Activated CD4-positive, CD25-positive, alpha-beta regulatory T cell (primary cell): ENCODE measurements at regions not wholly inside any gene's neighbourhood (a gene's known extent, or its start where the extent isn't known, plus 50 kb on each side); places are given as distances from the start of the nearest gene placed in this dataset.
"Not testable (repeated sequence)": the region's sequence is repeated elsewhere in the genome, so short reads cannot be mapped to it uniquely, and the experiment has no call there.

Source experiments
- DNase-seq, 4 experiments: peaks; one replicate each; lab custom pipeline; 2025; lab: John Stamatoyannopoulos, UW

DNA sequence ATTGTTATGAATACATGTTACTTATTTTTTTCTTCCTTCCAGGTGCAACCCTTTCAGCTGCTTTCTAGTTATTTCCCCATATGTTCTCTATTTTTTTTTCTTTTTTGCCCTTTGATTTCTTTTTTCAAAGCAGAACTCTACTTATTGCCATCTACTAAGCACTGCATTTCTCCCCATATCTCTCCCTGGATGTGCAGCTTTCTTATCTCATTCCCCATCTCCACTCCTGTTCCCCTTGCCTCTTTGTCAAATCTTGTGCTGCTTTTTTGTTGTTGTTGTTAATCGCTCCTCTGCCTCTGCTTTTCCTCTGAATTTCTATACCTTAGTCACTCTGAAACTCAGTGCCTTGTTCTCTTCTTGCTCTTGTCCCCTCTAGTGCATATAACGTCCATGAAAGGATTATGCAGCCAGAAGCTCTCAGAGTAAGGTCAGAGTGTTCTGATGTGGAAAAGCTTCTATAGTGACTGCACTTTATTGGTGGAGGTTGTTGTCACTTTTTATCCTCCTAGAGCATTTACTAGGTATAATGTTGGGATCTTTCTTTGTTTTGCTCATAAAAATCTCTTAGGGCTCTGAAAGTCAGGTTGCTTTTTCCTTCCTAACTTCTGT lies 51.1 kb upstream of the JADE1 start:
- no peak for DNase-seq

DNA sequence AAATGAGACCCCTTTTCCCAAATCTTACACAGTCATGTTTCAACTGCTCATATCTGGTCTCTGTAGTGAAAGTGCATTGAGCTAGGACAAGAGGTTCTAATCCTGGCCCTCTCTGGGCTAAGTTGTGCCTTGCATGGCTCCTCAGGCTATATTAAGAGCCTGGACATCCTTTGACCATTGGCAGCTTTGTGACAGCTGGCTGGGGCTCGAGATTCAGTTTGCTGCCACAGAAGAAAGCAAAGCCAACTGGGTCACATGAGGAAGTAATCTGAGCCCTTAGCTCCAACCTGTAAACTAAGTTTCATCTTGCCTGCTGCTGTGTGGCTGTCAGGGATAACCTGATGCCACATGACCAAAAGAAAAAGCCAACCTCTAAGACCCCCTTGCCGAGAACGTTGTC lies 51.8 kb upstream of the JADE1 start:
- DNase-seq: no peak

DNA sequence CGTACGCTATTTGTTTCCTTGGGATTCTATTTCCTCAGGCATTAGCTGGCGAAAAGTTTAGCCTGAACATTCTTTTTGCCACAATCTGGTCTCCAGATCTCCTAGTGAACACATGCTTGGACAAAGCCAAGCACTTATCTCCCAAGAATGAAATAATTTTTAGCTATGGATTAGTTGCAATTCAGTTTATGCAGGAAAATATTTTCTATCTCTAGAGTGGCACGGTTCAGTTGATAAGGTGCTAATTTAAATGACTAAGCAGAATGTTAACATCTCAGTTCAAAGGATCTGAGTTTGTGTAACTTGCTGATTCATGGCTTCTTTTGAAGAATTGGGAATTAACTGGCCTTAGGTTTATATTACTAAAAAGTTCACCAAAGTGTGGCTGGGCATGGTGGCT lies 58.1 kb upstream of the JADE1 start:
- DNase-seq: no peak

DNA sequence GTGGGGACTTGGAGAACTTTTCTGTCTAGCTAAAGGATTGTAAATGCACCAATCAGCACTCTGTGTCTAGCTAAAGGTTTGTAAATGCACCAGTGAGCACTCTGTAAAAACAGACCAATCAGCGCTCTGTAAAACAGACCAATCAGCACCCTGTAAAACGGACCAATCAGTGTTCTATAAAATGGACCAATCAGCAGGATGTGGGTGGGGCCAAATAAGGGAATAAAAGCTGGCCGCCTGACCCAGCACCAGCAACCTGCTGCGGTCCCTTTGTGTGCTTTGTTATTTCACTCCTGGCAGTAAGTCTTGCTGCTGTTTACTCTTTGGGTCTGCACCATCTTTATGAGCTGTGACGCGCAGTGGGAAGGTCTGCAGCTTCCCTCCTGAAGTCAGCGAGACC lies 67.8 kb upstream of the JADE1 start:
- not testable (repeated sequence) for DNase-seq

DNA sequence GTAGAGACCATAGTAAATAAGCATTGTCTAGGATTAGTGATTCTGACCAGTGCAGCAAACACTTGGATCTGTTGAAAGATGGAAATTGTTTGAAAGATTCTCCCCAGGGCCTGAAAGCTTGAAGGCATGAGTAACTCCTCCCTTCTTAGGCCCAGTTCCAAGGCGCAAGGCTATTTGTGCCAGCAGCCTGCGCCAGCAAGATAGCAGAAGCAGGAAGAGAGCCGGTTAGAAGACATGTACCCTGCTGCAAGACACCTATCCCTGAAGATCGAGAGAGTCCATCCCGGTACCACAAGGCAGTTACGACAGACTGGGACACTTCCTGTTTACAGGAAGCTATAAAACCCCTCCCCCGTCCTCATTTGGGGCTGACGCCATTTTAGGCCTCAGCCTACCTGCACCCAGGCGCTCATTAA lies 72.4 kb upstream of the JADE1 start:
- no peak for DNase-seq

DNA sequence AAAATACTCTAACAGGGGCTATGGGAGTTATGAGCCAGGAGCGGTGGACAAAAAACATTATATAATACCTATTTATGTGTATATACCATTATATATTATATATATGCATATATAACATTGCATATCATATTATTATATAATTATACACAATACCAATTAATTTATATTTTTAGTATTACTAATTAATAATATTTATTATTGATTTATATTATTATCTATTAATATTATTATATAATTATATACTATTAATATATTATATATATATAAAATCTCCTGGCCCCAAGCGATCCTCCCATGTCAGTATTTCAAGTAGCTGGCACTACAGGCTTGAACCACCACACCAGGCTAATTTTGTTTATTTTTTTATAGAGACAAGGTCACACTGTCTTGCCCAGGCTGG lies 73.8 kb upstream of the JADE1 start:
- DNase-seq: no peak

DNA sequence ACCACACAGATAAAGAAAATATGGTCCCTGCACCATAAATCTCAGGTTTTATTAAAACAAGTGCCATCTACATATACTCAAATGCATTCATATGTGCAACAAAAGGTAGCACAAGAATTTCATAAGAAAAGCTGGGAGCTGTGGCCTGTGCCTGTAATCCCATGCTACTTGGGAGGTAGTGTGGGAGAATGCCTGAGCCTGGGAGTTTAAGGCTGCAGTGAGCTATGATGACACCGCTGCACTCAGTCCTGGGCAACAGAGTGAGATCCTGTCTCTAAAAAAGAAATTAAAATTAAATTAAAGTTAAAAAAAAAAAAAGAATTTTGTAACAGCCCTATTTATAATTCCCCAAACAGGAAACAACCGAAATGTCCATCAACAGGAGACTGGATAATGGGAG lies 81.3 kb upstream of the JADE1 start:
- DNase-seq: no peak

DNA sequence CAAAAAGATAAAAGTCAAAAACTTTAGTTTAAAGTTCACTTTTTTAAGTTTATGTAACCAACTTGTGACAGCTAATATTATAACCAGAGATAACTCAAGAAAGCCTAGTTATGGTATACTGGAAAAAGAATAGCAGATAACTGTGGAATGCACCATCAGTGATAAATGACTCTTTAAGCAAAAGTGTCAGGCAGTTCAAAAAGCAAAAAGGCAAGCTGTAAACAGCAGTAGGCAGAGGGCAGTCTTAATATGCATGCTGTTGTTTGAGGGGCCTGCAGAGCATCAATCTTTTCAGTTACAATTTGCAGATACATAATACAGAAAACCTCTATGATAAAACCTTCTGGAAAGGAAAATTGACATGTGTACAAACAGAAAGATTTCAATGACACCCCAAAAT lies 81.8 kb upstream of the JADE1 start:
- no peak for DNase-seq

DNA sequence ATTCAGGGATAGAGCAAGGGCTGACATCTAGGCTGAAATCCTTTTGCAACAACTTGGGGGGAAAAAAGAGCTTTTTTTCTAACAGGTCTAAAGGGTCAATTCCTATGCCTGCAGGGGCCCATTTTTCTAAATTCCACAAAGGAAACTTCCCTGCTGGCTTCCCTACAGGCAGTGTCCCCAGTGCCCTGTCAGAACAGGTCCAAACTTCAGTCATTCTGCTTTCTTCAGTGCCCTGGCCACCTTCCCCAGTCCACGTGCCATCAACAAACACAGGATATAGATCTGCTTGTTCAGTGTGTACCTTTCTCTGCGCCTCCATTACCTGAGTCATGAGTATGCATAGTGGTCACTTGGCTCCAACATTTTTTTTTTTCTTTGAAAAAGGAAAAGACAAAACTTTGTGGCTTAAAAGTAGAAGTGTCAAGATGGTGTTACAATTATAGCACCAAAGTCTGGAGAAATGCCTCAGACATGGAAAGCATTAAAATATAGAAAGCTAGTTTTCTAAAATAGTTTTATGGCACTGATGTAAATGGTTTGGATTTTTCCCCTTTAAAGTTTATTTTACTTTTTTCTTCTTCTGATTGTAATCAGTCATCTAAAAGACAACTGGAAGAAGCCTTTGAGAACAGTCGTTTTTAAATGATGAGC lies 84.0 kb upstream of the JADE1 start:
- DNase-seq: no peak

DNA sequence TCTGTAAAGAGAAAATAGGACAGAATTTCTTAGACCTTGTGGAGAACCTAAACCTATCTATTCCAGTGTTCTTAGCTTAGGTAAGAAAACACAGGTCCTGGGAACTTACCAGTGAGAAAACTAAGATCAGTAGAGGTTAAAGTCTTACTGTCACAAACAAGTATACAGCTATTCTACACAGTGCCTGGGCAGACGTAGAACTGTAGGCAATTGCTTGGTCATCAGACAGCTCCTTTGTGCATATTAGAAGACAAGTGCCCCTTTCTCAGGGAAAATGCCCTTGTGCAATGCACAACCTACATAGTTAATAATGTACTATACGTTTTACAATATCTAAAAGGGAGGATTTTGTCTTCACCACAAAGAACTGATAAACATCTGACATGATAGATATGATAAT lies 86.6 kb upstream of the JADE1 start:
- DNase-seq: no peak

DNA sequence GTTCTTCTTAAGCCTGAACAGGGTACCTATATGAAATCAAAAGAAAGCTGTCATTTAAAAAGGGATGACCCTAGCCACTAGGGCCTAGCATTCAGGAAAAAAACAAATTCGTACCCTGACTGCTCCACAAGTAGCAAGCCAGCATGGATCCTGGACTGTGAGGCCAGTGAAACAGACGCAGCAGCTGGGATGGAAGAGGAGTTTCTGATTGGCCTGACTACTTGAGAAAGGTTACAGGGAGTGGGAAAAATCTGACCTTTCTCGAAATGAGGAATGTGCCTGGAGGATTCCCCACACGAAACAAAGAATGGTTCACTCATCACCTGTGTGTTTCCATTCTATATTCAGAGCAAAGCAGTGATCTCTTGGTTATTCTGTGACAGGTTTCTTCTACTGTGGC lies 87.6 kb upstream of the JADE1 start:
- DNase-seq: no peak

DNA sequence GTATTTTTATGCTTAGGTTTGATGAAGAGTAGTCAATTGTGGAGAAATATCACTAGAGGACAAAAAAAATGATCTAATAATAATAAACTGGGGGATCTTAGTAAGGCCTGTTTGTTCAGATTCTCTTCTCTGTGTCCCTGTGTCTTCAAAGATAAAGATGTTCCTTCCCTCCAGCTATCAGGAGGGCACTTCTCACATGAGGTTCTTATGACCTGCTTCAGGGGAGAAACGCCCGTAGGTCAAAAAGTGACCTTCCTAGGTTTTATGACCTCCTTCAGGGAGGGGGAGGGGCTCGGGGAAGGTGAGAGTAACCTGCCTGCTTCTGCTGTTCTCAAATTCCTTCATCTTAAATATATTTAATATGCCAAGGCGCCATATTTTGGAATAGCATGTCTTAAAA lies 89.2 kb upstream of the JADE1 start:
- no peak for DNase-seq

DNA sequence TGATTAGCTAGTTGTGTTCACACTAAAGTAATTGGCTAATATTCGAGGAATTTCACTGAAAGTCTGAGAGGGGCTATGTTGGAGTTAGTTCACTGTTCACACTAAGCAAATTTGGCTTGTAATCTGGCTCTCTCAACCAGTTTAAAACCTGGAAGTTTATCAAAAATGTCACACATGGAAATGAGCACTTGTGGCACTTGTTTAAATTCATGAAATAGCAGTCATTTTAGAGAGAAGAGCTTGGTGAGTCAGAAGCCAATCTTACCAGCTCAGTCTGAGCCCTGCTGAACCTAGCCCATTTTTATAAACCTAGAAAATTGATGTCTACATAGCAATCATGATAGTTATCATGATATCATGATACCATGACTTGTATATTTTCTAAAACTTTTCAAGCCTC lies 90.7 kb upstream of the JADE1 start:
- no peak for DNase-seq

DNA sequence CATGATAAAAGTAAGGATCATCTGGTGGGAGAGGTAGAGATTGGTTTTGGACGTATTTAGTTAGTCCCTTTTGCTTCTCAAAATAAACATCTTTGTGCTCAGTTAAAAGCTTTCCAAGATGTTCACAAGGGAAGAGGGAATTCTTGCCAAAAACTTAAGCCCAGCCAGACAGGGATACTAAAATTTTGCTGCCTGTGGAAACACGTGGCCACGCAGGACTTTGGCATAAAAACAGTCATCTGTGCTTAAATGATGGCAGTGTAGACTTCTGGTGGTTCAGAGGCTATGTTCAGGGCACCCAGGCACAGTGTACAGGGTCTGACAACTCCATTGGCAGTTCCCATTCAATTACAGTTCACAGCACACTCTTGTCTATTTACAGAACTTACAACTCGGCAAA lies 93.2 kb upstream of the JADE1 start:
- DNase-seq: no peak

DNA sequence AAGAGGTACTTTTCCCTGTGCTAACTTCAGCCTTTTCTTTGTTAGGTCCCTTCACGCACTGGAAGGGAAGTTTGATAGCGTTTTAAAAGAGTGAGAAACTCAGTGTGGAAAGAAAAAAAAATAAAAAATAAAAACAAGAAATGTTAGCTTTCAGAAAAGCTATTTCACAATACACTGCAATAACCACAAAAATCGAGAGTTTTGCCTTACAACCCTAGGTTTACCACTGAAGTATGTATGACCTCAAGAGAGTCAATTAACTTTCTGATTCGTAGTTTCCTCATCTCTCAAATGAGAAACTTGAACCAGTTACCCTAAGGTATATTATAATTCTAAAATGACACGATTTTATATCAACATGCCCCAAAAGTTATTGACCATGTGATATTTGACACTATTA lies 93.9 kb upstream of the JADE1 start:
- no peak for DNase-seq

DNA sequence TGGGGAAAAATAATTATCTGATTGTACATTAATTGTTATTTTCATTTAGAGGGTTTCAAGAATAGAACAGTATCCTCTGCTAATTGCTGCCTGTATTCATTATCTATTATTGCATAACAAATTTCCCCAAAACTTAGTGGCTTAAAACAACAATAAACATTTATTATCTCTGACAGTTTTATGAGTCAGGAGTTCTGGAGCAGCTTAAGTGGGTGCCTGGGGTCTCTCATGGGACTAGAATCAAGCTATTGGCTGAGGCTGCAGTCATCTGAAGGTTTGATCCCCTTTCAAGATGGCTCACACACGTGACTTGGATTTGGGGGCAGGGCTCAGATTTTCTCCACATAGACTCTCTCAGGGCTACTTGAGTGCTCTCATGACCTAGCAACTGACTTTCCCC lies 98.1 kb upstream of the JADE1 start:
- no peak for DNase-seq

DNA sequence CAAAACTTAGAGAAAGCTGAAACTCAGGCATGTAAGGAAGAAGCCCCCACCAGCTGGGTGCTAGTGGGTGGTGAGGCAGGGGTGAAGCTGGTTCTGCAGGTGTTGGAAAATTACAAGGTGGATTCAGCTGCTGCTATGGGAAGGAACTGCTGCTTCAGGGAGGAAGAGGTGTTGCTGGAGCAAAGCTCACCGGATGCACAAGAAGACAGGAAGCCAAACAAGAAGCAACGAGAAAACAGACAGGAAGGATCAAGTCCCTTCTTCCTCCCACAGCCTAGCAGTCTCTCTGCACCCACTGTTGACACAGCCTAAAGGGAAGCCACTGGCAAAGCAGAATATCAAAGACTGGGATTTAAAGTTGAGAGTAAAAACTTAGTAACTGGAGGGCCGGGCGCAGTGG lies 100.2 kb upstream of the JADE1 start:
- DNase-seq: no peak

DNA sequence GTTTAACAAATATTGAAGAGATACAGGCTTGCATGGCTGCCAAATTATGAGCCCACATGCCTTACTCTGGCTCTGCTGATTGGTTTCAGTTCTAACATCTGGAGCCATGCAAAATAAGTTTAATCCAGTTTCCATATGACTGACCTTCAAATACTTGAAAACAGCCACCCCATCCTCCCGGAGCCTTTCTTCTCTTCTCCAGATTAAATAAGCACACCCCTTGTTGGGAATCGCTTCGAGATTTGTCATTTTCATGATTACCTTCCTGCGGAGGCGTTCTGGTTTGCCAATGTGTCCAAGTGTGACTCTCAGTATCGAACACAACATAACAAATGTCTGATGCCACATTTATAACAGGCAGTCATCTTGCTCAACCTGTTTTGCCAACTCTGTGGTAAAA lies 101.6 kb upstream of the JADE1 start:
- DNase-seq: no peak

DNA sequence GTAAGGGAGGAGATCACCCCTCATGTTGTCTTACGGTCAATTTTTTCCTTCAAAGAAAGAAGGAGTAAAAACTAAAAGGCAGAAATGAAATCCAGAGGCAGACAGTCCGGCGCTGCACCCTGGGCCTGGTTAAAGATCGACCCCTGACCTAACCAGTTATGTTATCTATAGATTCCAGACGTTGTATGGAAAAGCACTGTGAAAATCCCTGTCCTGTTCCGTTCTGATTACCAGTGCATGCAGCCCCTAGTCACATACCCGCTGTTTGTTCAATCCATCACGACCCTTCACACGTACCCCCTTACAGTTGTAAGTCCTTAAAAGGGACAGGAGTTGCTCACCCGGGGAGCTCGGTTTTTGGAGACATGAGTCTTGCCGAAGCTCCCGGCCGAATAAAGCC lies 105.6 kb upstream of the JADE1 start:
- DNase-seq: no peak

DNA sequence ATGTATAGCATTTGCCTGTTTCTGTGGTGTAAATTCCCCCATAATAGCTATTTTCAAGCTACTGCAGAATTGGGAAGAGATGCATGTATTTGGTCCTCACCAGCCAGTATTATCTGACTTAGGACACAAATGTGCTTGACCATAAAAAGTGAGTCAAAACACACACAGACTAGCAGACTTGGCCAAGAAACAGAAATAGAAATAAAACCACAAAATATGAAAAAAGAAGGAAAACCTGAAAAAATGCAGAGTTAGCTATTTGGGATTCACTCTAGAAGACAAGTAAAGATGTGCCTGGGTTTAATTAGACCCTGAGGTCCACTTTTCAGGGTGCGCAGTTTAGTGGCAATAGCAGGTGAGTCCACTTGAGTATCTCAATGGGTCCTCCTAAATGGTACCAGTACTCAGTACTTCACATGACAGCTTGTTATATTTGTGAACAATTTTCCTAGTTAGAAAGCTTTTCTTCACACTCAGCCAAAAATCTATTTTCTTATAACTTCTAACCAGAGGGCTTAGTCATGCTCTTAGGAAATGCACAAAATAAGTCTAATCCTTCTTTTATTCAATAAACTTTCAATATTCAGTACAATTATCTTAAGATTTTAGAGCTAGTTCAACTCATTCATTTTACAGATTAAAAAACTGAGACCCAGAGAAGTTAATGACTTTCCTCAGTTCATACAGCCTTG lies 108.7 kb upstream of the JADE1 start:
- no peak for DNase-seq

DNA sequence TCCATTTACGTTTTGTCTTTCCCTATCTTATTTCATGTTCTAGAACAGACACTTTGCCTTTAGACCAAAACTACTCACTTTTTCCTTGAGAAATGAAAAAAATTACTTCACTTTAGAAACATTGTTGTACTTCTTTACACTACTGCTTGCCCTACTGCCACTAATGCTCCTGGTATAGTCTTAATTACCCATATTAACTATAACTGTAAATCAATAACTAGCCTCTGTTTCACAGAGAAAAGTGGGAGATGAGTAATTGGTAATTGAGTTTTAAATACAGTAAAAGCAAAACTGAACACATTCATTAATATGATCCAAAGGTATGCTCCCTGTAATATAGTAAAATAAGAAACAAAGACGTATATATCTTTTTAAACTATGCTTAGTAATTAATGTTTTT lies 111.1 kb upstream of the JADE1 start:
- no peak for DNase-seq

DNA sequence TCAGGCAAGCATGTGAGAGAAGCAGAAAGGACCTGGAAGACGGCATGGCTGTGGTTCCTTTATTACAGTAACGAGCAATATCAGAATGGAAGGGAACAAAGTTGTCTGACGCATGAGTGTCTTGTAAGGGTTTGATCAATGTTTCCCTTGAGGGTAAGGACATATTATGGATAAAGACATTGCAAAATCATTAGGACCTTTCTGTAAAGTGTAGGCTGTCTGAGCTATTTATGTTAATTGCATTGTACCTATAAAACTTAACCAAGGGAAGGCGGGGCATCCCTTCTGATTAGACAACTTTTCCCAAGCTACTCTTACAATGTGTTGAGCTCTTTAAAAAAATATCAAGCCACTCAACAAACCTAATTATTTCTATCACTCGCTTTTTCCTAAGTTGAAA lies 112.2 kb upstream of the JADE1 start:
- no peak for DNase-seq

DNA sequence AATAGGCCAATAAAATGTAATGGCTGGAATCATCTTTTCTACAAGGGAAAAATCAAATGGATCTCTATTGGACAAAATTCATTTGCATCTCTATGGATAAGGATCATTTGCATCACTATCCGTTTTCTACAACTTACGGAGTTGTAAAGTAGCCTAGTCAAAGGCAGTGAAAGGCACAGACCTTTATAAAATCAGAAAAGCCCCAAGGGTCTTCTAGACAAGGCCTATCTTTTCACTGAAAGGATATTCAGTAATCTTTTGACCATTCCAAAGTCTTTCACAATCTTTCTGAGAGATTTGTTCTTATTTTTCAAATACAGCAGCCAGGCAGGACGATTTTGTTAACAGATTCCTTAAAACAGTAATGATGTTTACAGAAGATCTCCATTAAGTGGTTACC lies 119.5 kb upstream of the JADE1 start:
- no peak for DNase-seq
